ENCODE measurements at regions not wholly inside any gene's neighbourhood (a gene's known extent, or its start where the extent isn't known, plus 50 kb on each side); places are given as distances from the start of the nearest gene placed in this dataset.

GRCh38 chr7:68725843-68726785 lies 872.2 kb upstream of the AUTS2 start:
- TF ChIP-seq CTCF (IDR thresholded peaks at IDR 0.05; ENCODE audit: low read depth, low read length, poor library complexity, severe bottlenecking), result peak; percentile 17
- TF ChIP-seq EZH2phosphoT487 (IDR thresholded peaks at IDR 0.05; ENCODE audit: borderline replicate concordance, low read length), result no peak

Data from DOHH2 (cell line).